ENCODE measurements at regions not wholly inside any gene's neighbourhood (a gene's known extent, or its start where the extent isn't known, plus 50 kb on each side); places are given as distances from the start of the nearest gene placed in this dataset.

DNA sequence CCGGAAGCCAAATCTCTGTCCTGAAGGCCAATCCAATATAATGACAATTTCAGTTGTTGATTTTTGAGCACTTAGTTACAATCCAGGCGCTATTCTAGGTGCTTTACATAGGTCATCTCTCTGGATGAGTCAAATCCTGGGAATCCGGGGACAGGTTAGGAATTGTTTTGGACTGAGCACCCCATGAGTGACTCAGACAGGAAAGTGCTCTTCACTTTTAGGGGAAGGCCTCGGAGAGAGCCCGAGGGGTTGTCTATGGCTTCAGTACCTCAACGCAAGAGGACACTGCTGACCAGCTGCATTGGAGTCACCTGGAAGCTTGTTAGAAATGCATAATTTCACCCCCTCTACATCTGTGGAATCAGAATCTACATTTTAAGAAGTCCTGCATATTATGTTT is 108.8 kb downstream of the IRX5 start:
- no peak for DNase-seq
- ATAC-seq: no peak
- intact Hi-C loops (cut with DNase I, micrococcal nuclease): no loop called here

DNA sequence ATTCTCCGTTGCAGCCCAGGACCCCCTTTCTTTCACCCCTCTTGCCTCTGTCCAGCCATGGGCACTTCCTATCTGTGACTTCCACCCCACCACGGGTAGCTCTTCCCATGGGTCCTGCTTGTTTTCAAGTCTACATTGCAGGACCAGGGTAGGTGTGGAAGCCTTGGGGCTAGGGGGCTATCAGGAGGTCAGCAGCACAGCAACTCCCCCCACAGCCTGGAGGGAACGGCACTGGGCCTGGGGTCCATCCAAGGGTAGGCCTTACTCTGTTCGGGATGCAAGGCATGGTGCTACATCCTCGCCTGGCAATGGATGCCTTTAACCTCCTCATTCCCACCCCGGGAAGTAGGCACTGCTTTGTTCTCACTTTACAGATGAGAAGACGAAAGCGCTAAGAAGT is 109.3 kb downstream of the IRX5 start:
- intact Hi-C loops (cut with DNase I, micrococcal nuclease): no loop called here
- no peak for DNase-seq
- no peak for ATAC-seq

DNA sequence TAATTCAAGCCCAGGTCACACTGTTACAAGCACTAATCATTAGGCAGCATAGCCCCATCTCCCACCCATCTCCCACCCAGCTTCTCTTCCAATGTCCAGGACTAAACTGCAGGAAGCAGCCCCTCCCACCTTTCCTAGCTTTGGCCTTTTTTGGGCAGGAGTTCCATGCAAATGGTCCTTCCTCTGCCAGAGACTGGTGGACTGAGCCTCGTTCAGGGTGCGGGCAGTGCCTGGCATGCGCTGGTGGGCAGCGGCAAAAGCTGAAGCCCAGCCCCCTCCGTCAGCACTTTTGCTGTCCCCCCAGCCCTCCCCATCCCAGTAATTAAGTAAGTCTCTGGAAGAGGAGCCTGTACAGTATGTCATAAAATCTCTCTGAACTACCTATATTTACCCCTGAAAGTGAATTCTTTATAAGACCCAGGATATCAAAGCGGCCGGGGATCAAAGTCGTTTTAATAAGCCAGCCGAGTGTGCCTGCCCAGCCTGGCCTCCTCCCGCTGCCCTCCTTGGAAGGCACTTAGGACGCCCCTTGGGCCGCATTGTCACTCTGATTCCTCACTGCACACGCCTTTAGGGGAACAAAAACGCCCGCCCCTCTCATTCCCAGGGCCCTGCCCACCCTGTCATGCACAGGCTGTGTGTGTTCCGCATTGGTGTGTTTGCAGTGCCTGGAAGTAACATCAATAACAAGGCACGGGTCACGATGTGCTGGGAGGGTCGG is 109.9 kb downstream of the IRX5 start:
- intact Hi-C loops (cut with DNase I, micrococcal nuclease): no loop called here
- ATAC-seq (no peak), DNase-seq (no peak)

DNA sequence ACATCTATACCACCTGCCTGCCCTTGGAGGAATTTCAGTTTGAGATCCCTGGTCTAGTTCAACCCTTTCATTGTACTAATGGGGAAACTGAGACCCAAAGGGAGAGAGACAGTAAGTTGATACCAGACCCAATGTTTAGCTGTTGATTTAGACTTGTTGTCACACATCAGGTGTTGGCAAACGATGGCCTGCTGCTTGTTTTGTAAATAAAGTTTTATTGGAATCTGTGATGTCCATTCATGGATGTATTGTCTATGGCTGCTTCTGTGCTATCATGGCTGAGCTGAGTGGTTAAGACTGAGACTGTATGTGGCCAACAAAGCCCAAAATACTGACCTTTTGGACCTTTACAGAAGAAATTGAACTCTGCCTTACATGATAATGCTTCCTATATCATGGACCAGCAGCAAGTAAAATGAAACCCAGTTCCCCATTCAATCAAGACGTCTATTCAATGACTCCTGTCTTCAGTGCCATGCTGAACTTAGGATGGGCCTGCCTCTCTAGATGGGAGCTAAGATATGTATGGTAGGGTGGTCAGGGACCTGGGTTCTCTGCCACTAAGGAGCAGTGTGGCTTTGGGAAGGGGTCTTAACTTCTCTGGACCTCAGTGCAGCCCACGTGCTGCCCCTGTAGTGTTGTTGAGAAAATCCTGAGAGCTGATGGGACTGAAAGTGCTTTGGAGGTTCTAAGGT is 111.0 kb downstream of the IRX5 start:
- intact Hi-C loops (cut with DNase I, micrococcal nuclease): no loop called here
- ATAC-seq (no peak), DNase-seq (no peak)

DNA sequence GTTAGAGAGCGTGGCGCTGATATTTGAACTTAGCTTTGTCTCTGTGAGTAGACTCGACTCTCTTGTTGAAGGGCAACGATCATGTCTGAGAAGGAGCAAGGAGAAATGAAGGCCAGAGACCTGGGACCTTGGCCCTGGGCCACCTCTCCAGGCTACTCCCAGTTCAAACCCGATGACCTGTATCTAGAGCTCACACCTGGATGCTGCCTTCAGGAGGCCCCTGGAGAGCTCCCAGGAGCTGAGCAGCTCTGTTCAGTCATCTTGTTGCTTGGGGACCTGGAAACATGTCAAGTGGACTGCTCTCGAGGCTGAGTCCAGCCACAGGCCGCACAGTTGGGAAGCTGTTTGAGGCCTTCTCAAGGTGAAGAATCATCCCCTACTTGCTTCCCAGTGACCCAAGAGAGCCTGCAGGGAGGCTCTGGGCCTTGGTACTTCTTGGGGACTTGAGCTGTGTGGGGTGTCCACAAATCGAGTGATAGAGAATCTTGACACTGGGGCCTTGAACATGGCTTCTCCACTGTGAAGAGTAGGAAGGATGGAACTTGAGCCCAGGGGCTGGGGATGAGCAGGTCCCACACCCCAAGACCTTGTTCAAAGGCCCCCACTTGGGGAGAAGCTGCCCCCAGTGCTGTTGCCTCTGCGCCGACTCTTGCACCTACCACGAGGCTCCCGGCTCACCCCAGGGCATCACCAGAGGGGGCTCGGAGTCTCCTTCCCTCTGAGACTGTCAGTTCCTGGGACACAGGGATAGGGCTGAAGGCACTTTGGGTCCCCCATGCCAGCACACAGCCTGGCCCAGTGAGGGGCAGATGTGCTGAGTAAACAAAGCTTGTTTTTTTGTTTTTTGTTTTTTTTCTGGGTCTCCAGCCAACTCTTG is 112.1 kb downstream of the IRX5 start:
- intact Hi-C loops (cut with DNase I, micrococcal nuclease): no loop called here
- no peak for DNase-seq
- no peak for ATAC-seq

DNA sequence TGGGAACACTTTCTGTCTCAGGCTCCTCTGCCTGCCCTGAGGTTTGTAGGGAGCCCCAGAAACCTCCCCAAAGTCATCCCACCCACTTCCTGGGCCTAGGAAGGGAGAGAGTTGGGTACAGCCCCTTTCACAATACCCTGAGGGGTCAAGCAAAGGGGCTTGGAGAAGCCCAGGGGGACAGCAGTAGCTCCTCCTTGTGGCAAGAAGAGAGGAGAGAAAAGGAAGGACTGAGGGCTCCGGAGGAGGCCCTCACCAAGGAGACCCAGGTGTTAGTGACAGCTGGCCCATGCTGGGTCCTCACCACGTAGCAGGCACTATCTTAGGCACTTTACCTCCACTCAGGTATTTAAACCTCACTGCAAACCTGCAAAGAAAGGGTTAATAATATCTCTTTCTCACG is 112.8 kb downstream of the IRX5 start:
- ATAC-seq (no peak), DNase-seq (no peak)
- intact Hi-C loops (cut with DNase I, micrococcal nuclease): no loop called here

DNA sequence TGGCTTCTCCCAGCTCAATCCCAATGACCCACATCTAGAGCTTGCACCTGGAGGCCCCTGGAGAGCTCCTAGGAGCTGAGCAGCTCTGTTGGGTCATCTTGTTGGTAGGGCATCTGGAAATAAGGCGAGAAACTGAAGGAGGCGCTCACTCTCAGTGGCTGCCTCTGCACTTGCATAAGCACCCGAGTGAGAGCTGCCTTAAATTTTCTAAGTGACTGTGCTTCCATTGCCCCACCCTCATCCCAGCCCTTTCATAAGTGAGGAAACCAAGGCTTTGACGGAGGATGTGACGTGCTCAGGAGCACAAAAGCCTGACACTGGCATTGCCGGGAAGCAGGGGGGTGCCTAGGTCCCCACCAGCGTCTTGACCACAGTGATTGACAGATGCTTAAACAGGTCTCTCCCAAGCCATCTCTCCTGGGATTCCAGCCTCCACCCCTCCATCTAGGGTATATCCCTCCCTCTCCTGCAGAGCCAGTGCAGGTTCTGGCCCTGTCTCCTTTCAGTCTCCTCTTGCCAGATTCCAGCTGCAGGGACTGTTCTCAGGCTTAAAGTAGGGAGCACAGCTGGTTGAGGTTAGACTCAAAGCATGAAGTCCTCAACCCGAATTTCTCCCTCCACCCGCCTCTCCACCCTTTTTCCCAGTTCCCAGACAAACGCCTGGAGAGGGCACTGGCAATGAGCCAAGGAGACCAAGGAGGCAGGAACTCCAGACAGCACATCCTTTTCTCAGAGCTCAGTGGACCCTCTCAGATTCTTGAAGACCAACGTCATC is 113.7 kb downstream of the IRX5 start:
- intact Hi-C loops (cut with DNase I, micrococcal nuclease): no loop called here
- no peak for DNase-seq
- ATAC-seq: no peak

DNA sequence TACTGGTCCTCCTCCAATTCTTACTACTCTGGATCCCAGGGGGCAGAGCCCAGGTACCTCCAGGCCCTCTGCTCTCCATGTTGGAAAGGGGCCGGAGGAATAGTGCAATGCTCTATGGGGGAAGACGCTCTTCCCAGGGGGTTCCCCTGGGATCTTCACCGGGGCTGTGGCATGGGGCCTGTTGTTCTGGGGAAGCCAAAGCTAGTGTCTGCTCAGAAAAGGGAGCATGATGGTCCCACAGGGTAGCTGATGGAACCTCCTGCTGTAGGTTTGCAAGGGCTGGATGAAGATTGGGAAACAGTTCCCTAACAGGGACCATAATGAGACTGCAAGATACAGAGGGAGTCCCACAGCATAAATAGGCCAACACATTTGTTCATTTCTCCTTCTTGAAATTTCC is 114.7 kb downstream of the IRX5 start:
- no peak for DNase-seq
- intact Hi-C loops (cut with DNase I, micrococcal nuclease): no loop called here
- ATAC-seq: no peak

DNA sequence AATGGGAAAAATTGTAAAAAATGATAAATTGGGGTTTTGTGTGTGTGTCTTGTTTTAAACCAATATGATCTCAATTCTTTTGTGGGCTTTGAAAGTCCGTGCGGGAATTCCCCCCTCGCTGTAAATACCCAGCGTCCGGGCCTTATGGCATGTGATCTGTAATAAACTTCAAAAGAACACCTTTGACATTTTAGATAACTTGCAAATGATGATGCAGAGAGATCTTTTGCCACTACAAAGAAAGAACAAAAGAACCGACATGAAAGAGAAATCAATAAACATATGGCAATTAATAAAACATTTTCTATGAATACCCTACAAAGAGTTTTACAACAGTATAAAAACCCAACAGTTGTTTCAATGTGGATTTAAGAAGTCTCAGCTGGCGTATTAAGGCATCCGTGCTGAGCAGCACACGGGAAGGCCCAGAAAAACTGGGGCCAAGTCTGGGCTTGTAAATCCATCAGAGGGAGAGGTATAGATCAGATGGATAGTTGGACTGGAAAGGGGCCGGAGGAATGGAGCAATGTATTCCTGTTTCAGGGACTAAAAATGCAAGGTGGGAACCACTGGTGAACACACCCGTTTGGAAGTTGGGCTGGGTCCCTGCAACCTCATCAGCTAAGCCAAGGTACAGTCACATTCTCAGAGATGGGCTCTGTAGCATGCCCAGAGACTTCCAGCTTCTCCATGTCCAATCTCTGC is 115.2 kb downstream of the IRX5 start:
- no peak for DNase-seq
- intact Hi-C loops (cut with DNase I, micrococcal nuclease): no loop called here

DNA sequence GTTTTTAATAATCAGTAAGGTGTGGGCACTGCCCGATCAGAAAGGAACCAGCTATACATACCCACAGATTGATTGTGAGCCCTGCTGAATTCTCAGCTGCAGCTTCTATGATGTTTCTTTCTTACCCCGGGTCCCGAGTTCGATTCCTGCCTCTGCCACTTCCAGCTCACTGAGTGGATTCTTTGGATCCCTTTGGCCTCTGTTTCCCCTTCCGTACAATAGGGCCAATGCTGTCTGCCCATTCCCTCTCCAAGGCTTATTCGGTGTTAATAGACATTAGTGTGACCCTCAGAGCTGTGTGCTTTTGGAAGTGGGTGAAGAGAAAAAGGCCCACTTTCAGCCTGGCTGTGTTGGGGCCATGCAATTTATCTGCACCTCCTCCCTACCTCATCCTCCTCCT is 115.8 kb downstream of the IRX5 start:
- intact Hi-C loops (cut with DNase I, micrococcal nuclease): no loop called here
- DNase-seq (no peak), ATAC-seq (no peak)

More for the DNA sequence above, 115.2 kb downstream of the IRX5 start:
- no peak for ATAC-seq

DNA sequence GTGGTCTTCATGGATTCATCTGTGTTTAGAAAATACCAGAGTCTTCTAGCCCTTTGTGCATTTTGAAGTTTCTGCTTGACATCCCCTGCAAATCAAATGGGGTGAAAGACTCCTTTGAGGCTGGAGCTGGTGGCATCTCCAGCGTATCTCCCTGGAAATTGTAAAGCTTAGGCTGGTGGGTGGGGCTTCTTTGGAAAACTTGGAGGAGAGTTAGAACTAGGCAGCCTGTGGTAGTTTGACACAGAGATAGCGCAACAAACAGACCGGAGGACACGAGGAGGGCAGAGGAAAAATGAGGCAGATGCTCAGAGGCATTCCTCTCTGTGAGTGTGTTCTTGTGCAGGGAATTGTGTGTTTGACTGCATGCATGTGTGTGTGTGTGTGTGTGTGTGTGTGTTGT is 116.3 kb downstream of the IRX5 start:
- DNase-seq (no peak), ATAC-seq (no peak)

DNA sequence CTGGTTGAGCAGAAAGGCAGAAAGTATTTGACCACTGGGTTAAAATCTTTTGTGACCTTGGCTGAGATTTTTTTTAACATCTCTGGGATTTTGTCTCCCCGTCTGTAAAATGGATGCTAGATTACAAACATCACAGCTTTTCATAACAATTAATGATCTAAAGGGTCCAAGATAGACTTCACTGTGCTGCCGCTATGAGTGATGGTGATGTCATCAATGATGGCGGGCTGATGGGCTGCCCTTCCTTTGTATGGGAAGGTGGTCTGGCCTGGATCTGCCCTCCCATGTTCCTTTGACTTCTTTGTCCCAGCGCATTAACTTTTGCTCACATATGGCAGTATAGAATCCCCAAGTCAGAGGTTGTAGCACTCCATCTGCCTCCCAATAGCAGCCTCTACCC is 116.7 kb downstream of the IRX5 start:
- no peak for ATAC-seq
- no peak for DNase-seq
- intact Hi-C loops (cut with DNase I, micrococcal nuclease): no loop called here

More for the DNA sequence above, 116.3 kb downstream of the IRX5 start:
- intact Hi-C loops (cut with DNase I, micrococcal nuclease): no loop called here

DNA sequence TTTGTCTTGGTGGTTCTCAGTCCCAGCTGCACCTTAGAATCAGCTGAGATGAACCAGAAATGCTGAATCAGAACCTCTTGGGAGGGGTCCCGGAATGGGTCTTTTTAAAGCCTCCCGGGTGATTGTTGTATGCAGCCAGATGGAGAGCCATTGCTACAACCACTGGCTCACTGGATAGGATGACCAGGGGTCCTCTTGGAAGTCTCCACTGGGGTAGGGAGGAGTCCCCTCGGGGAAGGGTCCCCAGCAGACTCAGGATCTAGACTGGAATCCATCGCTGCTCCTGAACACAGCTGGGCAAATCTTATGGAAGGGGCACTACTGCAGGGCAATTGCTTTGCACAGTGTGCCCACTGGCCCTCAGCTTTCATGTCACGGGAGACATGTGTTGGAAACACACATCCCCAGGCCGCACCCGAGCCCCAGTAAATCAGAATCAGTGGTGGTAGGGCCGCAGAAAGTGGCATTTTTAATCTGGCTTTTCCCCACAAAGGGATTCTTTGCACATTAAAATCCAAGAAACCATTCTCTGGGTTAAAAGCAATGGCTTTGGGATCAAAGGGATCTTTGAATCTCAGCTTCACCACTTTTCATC is 117.3 kb downstream of the IRX5 start:
- DNase-seq (no peak), ATAC-seq (no peak)

DNA sequence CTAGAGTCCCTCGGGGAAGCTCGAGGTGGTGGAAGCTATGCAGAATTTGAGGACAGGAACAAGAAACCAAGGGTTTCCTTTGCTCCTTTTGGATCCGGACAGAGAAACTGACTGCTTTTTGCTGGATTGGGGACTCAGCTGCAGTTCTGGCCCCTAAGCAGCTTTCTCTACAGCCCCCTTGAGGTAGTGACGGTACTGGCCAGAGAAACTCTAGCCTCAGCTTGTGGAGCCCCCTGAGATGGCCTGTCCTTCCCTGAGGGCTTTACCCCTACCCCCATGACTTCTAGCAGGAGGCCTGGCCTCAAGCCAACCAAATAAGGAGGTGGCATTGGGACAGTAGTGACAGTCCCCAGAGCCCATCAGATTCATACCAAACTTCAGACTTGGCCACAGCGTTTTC is 118.1 kb downstream of the IRX5 start:
- no peak for ATAC-seq
- intact Hi-C loops (cut with DNase I, micrococcal nuclease): no loop called here
- DNase-seq: no peak

More for the DNA sequence above, 117.3 kb downstream of the IRX5 start:
- intact Hi-C loops (cut with DNase I, micrococcal nuclease): no loop called here

DNA sequence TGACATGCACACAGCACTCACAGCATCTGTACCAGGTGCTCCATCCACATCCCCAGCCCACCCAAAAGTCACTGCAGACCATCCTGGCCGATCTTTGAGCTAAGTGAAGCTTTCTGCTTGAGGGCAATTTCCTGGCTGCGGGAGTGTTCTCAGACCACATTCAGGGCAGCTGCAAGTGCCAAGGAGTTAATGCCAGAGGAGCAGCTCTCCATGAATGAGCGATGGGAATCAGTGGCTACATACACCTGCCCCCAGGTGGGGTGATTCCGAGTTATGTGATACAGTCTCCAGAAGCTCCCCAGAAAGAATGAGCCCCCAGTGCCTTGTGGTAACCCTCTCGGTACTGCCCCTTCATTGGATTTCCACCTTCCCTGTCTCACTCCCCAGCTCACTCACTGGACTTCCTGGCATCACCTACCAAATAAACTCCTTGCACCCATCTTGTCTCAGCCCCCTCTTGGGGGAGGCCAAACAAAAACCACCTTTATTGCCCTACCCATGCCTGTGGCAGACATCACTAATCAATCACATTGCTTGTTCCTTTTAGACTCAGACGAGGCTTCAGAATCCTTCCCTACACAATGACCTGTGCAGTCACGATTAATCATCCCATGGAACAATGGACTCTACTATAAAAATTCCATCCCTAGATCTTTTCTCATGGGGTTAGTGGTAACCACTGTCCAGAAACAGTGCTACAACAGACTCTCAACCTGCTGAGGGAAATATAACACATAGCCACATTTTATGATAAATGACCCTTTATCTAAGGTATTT is 121.1 kb downstream of the IRX5 start:
- DNase-seq (no peak), ATAC-seq (no peak)
- intact Hi-C loops (cut with DNase I, micrococcal nuclease): no loop called here

DNA sequence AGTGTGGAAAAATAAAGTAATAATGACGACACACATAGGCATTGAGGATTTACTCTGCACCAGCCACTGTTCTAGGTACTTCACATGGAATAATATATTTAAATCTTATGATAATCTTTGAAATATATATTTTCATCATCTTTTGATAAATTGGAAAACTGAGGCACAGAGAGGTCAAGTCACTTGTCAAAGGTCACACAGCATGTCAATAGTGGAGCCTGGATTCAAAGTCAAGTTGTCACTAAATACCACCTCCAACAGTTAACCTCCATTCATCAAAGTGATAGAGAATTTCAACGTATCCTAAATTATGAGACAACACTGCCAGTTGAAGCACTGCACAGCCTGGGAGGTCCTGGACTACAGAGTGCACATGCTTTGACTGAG is 121.7 kb downstream of the IRX5 start:
- intact Hi-C loops (cut with DNase I, micrococcal nuclease): no loop called here
- no peak for ATAC-seq

DNA sequence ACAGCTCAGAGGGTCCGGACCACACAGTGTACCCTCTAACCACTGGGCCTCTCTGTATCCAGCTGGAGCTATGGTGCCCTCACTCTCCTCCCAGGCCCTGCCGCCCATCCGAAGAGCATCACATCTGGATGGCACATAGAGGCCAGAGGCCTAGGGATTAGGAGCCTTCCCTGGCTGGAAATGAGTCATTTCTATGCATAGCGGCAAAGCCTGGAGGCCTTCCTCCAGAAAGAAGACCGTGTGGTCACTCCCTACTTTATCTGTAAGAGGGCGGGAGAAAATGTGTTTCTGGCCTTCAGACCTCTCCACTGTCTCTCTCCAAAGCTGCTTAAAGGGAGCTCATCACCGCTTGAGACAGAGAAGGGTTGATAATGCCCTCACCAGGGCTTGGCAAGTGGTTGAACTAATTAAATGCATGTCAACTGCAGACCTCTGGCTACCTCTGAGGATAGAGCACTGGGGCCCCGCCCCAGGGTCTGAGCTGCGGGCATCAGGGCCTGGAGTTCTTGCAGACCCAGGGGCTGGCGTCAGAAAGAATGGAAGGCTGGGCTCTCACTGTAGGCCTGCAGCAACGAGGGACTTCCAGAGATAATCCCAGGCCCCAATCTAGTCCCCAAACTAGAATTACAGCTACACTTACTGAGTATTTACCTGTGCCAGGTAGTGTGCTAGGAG is 122.2 kb downstream of the IRX5 start:
- ATAC-seq: no peak
- DNase-seq: no peak
- intact Hi-C loops (cut with DNase I, micrococcal nuclease): no loop called here

More for the DNA sequence above, 121.7 kb downstream of the IRX5 start:
- no peak for DNase-seq
